Hepatocyte (in vitro differentiated cells): ENCODE measurements at regions not wholly inside any gene's neighbourhood (a gene's known extent, or its start where the extent isn't known, plus 50 kb on each side); places are given as distances from the start of the nearest gene placed in this dataset.

Experiments used
- CTCF ChIP-seq: fragments of 200-600 bp; sonication (generic); IDR thresholded peaks from 2 replicates; pipeline ENCODE4 v1.5.1; 2016; ENCODE audit warnings: antibody characterized with exemption, mild to moderate bottlenecking; ENCODE audit not compliant: poor library complexity
- EZH2 ChIP-seq: fragments of 200-600 bp; sonication (generic); IDR thresholded peaks from 2 replicates; pipeline ENCODE4 v1.6.1; 2016; ENCODE audit warnings: antibody characterized with exemption, mild to moderate bottlenecking, borderline replicate concordance
- EZH2phosphoT487 ChIP-seq: fragments of 200-600 bp; sonication (generic); IDR thresholded peaks from one replicate; pipeline ENCODE4 v1.6.1; 2018; ENCODE audit warnings: antibody characterized with exemption, mild to moderate bottlenecking, low read depth, moderate library complexity; ENCODE audit not compliant: unreplicated experiment, severe bottlenecking

DNA sequence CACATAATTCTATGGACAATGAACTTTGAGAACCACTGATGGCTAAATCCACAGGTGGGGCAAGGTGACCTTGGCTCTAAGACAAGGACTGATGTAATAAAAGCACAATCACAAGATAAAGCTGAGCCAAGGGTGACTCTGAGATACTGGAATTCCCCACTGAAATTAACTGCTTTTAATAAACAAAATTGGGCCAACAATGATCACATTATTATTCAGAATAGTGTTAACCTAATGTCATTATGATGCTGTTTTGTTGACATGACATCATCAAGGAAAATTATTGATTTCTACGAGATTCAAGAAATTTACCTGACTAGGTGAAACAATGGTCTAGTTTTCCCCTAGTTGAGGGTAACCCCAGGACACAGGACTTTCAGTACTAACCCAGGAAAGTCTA lies 273.7 kb upstream of the NFIA start:
- no peak for TF ChIP-seq CTCF
- TF ChIP-seq EZH2 = no peak
- no peak for TF ChIP-seq EZH2phosphoT487
